A673 (cell line): ENCODE measurements at regions not wholly inside any gene's neighbourhood (a gene's known extent, or its start where the extent isn't known, plus 50 kb on each side); places are given as distances from the start of the nearest gene placed in this dataset.

Experiments used
- EZH2 ChIP-seq: fragments of 200-600 bp; sonication (generic); IDR thresholded peaks from 2 replicates; pipeline ENCODE4 v1.6.1; 2017; ENCODE audit warnings: borderline replicate concordance, low read depth, mild to moderate bottlenecking, mixed read lengths, antibody characterized with exemption, low read length; ENCODE audit not compliant: poor library complexity, severe bottlenecking
- TF ChIP-seq, protein P1 (sequence below): fragments of 300-800, 200-600 bp; sonication (generic); conservative IDR thresholded peaks from 2 replicates; pipeline ENCODE4 v1.5.1; 2017; ENCODE audit warnings: low read depth, mild to moderate bottlenecking, antibody characterized with exemption, low read length, moderate library complexity, mixed read lengths

DNA sequence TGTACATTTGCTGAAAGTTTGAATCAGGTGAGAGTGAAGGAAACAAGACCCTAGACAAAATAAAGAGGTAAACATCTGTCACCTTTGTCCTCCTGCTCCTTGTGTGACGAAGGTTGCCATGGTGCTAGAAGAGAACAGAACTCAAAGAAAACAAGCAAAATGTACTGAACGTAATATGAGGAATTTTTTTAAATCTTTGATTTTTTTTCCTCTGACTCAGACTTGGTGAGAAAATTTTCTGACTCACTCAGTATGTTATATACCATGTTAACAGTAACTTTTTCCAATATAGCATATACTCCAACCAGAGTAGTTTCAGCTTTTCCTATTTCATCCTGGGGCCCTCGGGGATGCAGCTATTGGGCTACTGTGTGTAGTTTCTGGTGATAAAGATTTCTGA is 2114.6 kb upstream of the PIK3C3 start:
- TF ChIP-seq, protein P1, sequence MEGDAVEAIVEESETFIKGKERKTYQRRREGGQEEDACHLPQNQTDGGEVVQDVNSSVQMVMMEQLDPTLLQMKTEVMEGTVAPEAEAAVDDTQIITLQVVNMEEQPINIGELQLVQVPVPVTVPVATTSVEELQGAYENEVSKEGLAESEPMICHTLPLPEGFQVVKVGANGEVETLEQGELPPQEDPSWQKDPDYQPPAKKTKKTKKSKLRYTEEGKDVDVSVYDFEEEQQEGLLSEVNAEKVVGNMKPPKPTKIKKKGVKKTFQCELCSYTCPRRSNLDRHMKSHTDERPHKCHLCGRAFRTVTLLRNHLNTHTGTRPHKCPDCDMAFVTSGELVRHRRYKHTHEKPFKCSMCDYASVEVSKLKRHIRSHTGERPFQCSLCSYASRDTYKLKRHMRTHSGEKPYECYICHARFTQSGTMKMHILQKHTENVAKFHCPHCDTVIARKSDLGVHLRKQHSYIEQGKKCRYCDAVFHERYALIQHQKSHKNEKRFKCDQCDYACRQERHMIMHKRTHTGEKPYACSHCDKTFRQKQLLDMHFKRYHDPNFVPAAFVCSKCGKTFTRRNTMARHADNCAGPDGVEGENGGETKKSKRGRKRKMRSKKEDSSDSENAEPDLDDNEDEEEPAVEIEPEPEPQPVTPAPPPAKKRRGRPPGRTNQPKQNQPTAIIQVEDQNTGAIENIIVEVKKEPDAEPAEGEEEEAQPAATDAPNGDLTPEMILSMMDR: no peak
- TF ChIP-seq EZH2: no peak
